ENCODE measurements at regions not wholly inside any gene's neighbourhood (a gene's known extent, or its start where the extent isn't known, plus 50 kb on each side); places are given as distances from the start of the nearest gene placed in this dataset.
"Not testable (repeated sequence)": the region's sequence is repeated elsewhere in the genome, so short reads cannot be mapped to it uniquely, and the experiment has no call there.

DNA sequence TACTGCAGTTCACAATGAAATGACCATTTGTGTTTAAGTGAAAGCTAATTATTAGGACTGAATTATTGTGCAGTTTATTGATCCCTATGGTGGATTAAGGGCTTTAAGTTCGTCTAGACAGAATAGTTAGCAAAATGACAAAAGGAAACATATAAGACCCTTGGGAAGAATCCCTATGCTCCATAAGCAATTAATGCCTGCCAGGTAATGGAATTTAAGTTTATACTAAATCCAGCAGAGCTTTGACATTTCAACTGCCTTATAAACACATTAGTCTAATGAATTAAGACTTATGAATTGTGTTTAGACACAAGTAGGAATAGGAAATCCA, 640.0 kb upstream of the ARRDC3 start:
- no peak for DNase-seq (ENCODE audit: low spot score)
- TF ChIP-seq, protein P1, sequence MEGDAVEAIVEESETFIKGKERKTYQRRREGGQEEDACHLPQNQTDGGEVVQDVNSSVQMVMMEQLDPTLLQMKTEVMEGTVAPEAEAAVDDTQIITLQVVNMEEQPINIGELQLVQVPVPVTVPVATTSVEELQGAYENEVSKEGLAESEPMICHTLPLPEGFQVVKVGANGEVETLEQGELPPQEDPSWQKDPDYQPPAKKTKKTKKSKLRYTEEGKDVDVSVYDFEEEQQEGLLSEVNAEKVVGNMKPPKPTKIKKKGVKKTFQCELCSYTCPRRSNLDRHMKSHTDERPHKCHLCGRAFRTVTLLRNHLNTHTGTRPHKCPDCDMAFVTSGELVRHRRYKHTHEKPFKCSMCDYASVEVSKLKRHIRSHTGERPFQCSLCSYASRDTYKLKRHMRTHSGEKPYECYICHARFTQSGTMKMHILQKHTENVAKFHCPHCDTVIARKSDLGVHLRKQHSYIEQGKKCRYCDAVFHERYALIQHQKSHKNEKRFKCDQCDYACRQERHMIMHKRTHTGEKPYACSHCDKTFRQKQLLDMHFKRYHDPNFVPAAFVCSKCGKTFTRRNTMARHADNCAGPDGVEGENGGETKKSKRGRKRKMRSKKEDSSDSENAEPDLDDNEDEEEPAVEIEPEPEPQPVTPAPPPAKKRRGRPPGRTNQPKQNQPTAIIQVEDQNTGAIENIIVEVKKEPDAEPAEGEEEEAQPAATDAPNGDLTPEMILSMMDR (IDR thresholded peaks at IDR 0.05; ENCODE audit: extremely low read depth, missing control alignments), result no peak

DNA sequence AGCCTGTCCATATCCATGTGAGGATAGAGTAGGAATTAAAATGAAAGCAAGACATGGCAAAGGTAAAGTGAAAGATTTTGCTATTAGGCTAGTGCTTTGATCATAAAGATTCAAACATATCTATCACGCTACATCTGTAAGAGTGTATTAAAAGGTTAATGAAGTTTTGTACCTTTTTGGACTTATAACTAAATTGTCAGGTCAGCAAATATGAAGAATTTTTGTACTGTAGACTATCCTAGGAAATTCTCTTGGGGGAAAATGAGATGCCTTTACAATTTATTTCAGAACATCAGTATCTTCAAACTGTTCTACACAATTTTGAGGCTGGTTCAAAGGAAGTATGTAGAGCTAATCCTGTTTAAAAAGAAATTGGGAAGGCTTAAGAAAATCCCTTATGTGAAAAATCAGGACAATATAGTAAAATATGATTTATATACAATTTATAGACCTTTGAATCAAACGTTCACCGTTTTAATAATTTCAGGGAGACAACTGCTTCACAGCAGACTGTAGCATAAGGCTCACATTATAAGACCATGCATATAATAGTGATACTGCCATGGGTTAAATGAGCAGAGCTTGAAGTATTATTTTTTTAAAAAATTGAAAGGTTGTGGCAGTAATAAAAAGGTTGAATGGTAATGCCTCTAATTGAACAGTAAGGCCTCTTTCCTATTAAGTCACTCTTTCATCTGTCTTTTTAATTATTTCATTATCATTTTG, 639.5 kb upstream of the ARRDC3 start:
- DNase-seq (ENCODE audit: low spot score), result no peak
- TF ChIP-seq, protein P1 (IDR thresholded peaks at IDR 0.05; ENCODE audit: extremely low read depth, missing control alignments), result no peak

DNA sequence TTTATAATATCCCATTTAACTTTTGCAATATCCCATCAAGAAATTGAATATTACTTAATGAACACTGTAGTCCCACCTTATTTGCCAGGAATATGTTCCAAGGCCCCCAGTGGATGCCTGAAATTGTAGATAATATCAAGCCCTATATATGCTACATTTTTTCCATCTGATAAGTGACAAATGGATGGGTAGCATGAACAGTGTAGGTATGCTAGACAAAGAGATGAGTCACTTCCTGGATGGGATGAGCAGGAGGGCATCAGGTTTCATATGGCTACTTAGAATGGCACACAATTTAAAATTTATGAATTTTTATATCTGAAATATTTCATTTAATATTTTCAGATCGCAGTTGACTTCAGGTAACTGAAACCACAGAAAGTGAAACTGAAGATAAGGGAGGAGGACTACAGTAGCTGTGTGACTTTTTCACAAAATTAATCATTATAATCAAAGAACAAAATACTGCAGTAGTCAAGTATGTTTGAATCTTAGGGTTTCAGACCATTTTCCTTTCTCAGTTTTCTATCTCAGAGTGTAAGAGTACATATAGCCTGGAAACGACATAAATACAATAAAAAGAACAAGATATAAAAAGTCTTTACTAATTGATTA, 636.4 kb upstream of the ARRDC3 start:
- TF ChIP-seq, protein P1 (IDR thresholded peaks at IDR 0.05; ENCODE audit: extremely low read depth, missing control alignments), result no peak
- no peak for DNase-seq (ENCODE audit: low spot score)

- no peak for DNase-seq (ENCODE audit: low spot score)
- TF ChIP-seq, protein P1 (IDR thresholded peaks at IDR 0.05; ENCODE audit: extremely low read depth, missing control alignments), result no peak
These were observed 634.7 kb upstream of the ARRDC3 start for GRCh38 chr5:92017776-92018175.

- DNase-seq (ENCODE audit: low spot score), result not testable (repeated sequence)
These were observed 628.7 kb upstream of the ARRDC3 start for GRCh38 chr5:92011845-92012244.

- TF ChIP-seq, protein P1 (IDR thresholded peaks at IDR 0.05; ENCODE audit: extremely low read depth, missing control alignments), result no peak
- DNase-seq (ENCODE audit: low spot score), result no peak
These were observed 620.7 kb upstream of the ARRDC3 start for GRCh38 chr5:92003806-92004205.

DNA sequence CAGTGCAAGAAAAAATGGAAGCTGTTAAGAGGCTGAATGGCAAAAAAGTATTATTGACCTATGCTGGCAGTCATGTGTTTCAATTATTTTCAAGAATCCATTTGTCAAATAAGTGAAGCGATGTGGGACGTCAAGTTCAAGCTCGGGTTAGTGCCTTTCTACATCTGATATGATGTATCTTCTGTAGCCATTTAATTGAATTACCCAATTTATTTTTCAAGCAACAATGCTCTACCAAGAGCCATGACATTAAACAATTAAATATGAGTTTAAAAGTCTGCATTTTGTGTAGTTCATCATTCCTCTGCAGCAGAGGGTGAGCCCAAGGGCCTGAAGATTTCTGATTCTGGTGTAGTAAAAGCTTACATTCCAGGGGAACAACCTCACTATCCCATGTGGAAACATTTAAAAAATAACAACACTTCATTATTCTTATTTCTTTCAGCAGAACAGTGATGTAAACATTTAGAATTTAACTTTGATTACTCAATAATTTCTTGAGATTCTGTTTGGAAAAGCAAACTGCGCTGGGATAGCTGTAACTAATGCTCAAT, 619.7 kb upstream of the ARRDC3 start:
- no peak for DNase-seq (ENCODE audit: low spot score)

More for the DNA sequence above, 619.7 kb upstream of the ARRDC3 start:
- TF ChIP-seq, protein P1 (IDR thresholded peaks at IDR 0.05; ENCODE audit: extremely low read depth, missing control alignments), result no peak

All from GM20000 (cell line).